Mucosa of rectum (tissue), 2 donors: ENCODE measurements at regions not wholly inside any gene's neighbourhood (a gene's known extent, or its start where the extent isn't known, plus 50 kb on each side); places are given as distances from the start of the nearest gene placed in this dataset.

ENCODE experiments used
- H3K27ac ChIP-seq, 2 donors: one replicate each; pipeline ENCODE4 v1.7.0; 2013; ENCODE audit warnings: inconsistent platforms in 2 of 2, low read depth in 2 of 2, low read length in 2 of 2
- H3K27me3 ChIP-seq, 2 donors: one replicate each; pipeline ENCODE4 v1.7.0; 2013; ENCODE audit warnings: low read length in 2 of 2; ENCODE audit not compliant: control insufficient read depth in 2 of 2, insufficient read depth in 2 of 2
- H3K36me3 ChIP-seq, 2 donors: one replicate each; pipeline ENCODE4 v1.7.0; 2013; ENCODE audit warnings: low read length in 2 of 2; ENCODE audit not compliant: control insufficient read depth in 2 of 2, insufficient read depth in 2 of 2
- H3K4me1 ChIP-seq, 2 donors: one replicate each; pipeline ENCODE4 v1.7.0; 2013; ENCODE audit warnings: low read length in 2 of 2, mild to moderate bottlenecking in 1 of 2; ENCODE audit not compliant: control insufficient read depth in 2 of 2, insufficient read depth in 2 of 2
- H3K4me3 ChIP-seq, 2 donors: one replicate each; pipeline ENCODE4 v1.7.0; 2013; ENCODE audit warnings: low read length in 2 of 2
- H3K9ac ChIP-seq, 2 donors: one replicate each; pipeline ENCODE4 v1.7.0; 2013; ENCODE audit warnings: low read length in 2 of 2, low read depth in 1 of 2, mild to moderate bottlenecking in 1 of 2
- H3K9me3 ChIP-seq, 2 donors: one replicate each; pipeline ENCODE4 v1.7.0; 2013; ENCODE audit warnings: low read length in 2 of 2; ENCODE audit not compliant: control insufficient read depth in 2 of 2
- donor health status: healthy.
- donor health status: Normal muscosa, but diverticular disease.

- H3K27ac ChIP-seq, result no peak overlapping the region
- H3K27me3 ChIP-seq, result peaks cover 0 to 4% of the 10 kb centered on the region in 2 donors
- no peaks in the 10 kb centered on the region for H3K4me1 ChIP-seq
- H3K9ac ChIP-seq, result no peak overlapping the region
- H3K9me3 ChIP-seq, result no peaks in the 10 kb centered on the region
- H3K36me3 ChIP-seq, result no peaks in the 10 kb centered on the region
- no peak overlapping the region for H3K4me3 ChIP-seq
Observed at GRCh38 chr20:40612247-40612646, 76.8 kb downstream of the MAFB start.

- H3K36me3 ChIP-seq, result no peaks in the 10 kb centered on the region
Observed at GRCh38 chr20:40610730-40611129, 78.3 kb downstream of the MAFB start.

GRCh38 chr20:40607927-40608326, 81.1 kb downstream of the MAFB start:
- Histone ChIP-seq H3K36me3 (no peaks in the 10 kb centered on the region), H3K4me3 (no peak overlapping the region), H3K9me3 (no peaks in the 10 kb centered on the region)

More at GRCh38 chr20:40610730-40611129, 78.3 kb downstream of the MAFB start:
- Histone ChIP-seq H3K27me3 (no peaks in the 10 kb centered on the region), H3K27ac (no peak overlapping the region), H3K9ac (no peak overlapping the region), H3K9me3 (no peaks in the 10 kb centered on the region), H3K4me3 (no peak overlapping the region), H3K4me1 (no peaks in the 10 kb centered on the region)

GRCh38 chr20:40606660-40607059, 82.4 kb downstream of the MAFB start:
- Histone ChIP-seq H3K36me3 (no peaks in the 10 kb centered on the region), H3K9me3 (no peaks in the 10 kb centered on the region), H3K27ac (no peak overlapping the region), H3K4me1 (no peaks in the 10 kb centered on the region), H3K9ac (no peak overlapping the region), H3K27me3 (no peaks in the 10 kb centered on the region), H3K4me3 (no peak overlapping the region)

More at GRCh38 chr20:40607927-40608326, 81.1 kb downstream of the MAFB start:
- no peak overlapping the region for H3K27ac ChIP-seq
- H3K9ac ChIP-seq, result no peak overlapping the region
- no peaks in the 10 kb centered on the region for H3K27me3 ChIP-seq
- H3K4me1 ChIP-seq, result no peaks in the 10 kb centered on the region

GRCh38 chr20:40606237-40606636, 82.8 kb downstream of the MAFB start:
- no peaks in the 10 kb centered on the region for H3K27me3 ChIP-seq
- H3K4me1 ChIP-seq, result no peaks in the 10 kb centered on the region
- H3K36me3 ChIP-seq, result no peaks in the 10 kb centered on the region
- no peak overlapping the region for H3K4me3 ChIP-seq
- no peaks in the 10 kb centered on the region for H3K9me3 ChIP-seq
- H3K27ac ChIP-seq, result no peak overlapping the region
- H3K9ac ChIP-seq, result no peak overlapping the region

- H3K9ac ChIP-seq, result no peak overlapping the region
- no peaks in the 10 kb centered on the region for H3K36me3 ChIP-seq
- H3K27ac ChIP-seq, result no peak overlapping the region
- no peaks in the 10 kb centered on the region for H3K27me3 ChIP-seq
- no peak overlapping the region for H3K4me3 ChIP-seq
- no peaks in the 10 kb centered on the region for H3K4me1 ChIP-seq
- H3K9me3 ChIP-seq, result no peaks in the 10 kb centered on the region
Observed at GRCh38 chr20:40604416-40604815, 84.6 kb downstream of the MAFB start.

GRCh38 chr20:40603057-40603651, 85.9 kb downstream of the MAFB start:
- H3K27me3 ChIP-seq, result no peaks in the 10 kb centered on the region
- H3K4me1 ChIP-seq, result no peaks in the 10 kb centered on the region
- no peak overlapping the region for H3K4me3 ChIP-seq
- no peak overlapping the region for H3K27ac ChIP-seq
- H3K9ac ChIP-seq, result no peak overlapping the region
- H3K36me3 ChIP-seq, result no peaks in the 10 kb centered on the region
- H3K9me3 ChIP-seq, result no peaks in the 10 kb centered on the region

- Histone ChIP-seq H3K4me3 (no peak overlapping the region), H3K27me3 (no peaks in the 10 kb centered on the region), H3K9ac (no peak overlapping the region), H3K9me3 (no peaks in the 10 kb centered on the region), H3K27ac (no peak overlapping the region), H3K36me3 (no peaks in the 10 kb centered on the region), H3K4me1 (no peaks in the 10 kb centered on the region)
Observed at GRCh38 chr20:40602381-40602780, 86.7 kb downstream of the MAFB start.

GRCh38 chr20:40600441-40601219, 88.4 kb downstream of the MAFB start:
- no peak overlapping the region for H3K27ac ChIP-seq
- H3K4me1 ChIP-seq, result no peaks in the 10 kb centered on the region

GRCh38 chr20:40599987-40600386, 89.0 kb downstream of the MAFB start:
- Histone ChIP-seq H3K27ac (no peak overlapping the region), H3K4me1 (no peaks in the 10 kb centered on the region), H3K36me3 (no peaks in the 10 kb centered on the region), H3K9ac (no peak overlapping the region), H3K9me3 (no peaks in the 10 kb centered on the region), H3K4me3 (no peak overlapping the region), H3K27me3 (no peaks in the 10 kb centered on the region)

More at GRCh38 chr20:40600441-40601219, 88.4 kb downstream of the MAFB start:
- Histone ChIP-seq H3K36me3 (no peaks in the 10 kb centered on the region), H3K4me3 (no peak overlapping the region), H3K9ac (no peak overlapping the region), H3K27me3 (no peaks in the 10 kb centered on the region), H3K9me3 (no peaks in the 10 kb centered on the region)
